HepG2 (cell line): ENCODE measurements at regions not wholly inside any gene's neighbourhood (a gene's known extent, or its start where the extent isn't known, plus 50 kb on each side); places are given as distances from the start of the nearest gene placed in this dataset.

Experiments used
- ATAC-seq: fragments of 200-7000 bp; cut with Tn5 transposase; 3 replicates; pipeline ENCODE4 v1.9.1; 2020; ENCODE audit warnings: mild to moderate bottlenecking, moderate library complexity
- BruUV-seq: library from RNA; stranded (reverse); fragments of 400-500 nt; replicated peaks from 2 replicates; lab custom pipeline; 2021; lab: Mats Ljungman, UMichigan
- CTCF ChIA-PET: fragments of 300-600 bp; formaldehyde crosslinking; extraction: SDS; loops from one replicate; lab custom pipeline; 2021; ENCODE audit warnings: low total read pairs, inconsistent platforms, low intra/inter-chr PET ratio; lab: Yijun Ruan, JAX
- POLR2A ChIA-PET: fragments of 350-600 bp; sonication (Branson Sonifier 250); formaldehyde crosslinking; loops from one replicate; lab custom pipeline; 2020; ENCODE audit warnings: antibody characterized with exemption, inconsistent platforms; lab: Yijun Ruan, JAX
- DNase-seq: peaks from one replicate; pipeline ENCODE4 v3.0.0-alpha.2; 2015; ENCODE audit warnings: low spot score
- FAIRE-seq: peaks from 3 replicates; lab custom pipeline; 2011; peaks lifted over from hg19 to GRCh38; lab: Jason Lieb, UNC
- H2AFZ ChIP-seq: one replicate; pipeline ENCODE4 v1.6.1; 2011; ENCODE audit warnings: low read length, inconsistent platforms
- H3K27ac ChIP-seq: fragments of 300-600 bp; 3 replicates; pipeline ENCODE4 v1.8.0; 2011; ENCODE audit warnings: mixed run types, mild to moderate bottlenecking, mixed read lengths, low read length, inconsistent platforms; ENCODE audit not compliant: insufficient read depth; ENCODE audit errors: extremely low read length
- H3K27me3 ChIP-seq, 2 experiments: fragments of 200-600 bp in 1 of 2; 2 replicates in 1 of 2; 3 replicates in 1 of 2; pipeline versions ENCODE4 v1.6.0 to v1.8.0; 2011; ENCODE audit warnings: low read length in 2 of 2, mild to moderate bottlenecking in 2 of 2, moderate library complexity in 2 of 2, inconsistent platforms in 1 of 2; ENCODE audit not compliant: insufficient read depth in 2 of 2, control insufficient read depth in 1 of 2
- H3K36me3 ChIP-seq, 2 experiments: fragments of 200-600 bp in 1 of 2; replicated peaks in 1 of 2; 2 replicates in 1 of 2; 3 replicates in 1 of 2; pipeline versions ENCODE4 v1.5.1 to v1.8.0; 2011; ENCODE audit warnings: low read length in 2 of 2, inconsistent platforms in 1 of 2; ENCODE audit not compliant: insufficient read depth in 2 of 2, control insufficient read depth in 1 of 2
- H3K4me1 ChIP-seq: 2 replicates; pipeline ENCODE4 v1.5.1; 2012; ENCODE audit warnings: low read length, inconsistent platforms; ENCODE audit not compliant: insufficient read depth
- H3K4me2 ChIP-seq: 2 replicates; pipeline ENCODE4 v1.6.0; 2011; ENCODE audit warnings: low read depth, low read length, inconsistent platforms
- H3K4me3 ChIP-seq, 3 experiments: fragments of 200-600 bp in 1 of 3; sonication (generic), shearing (Covaris generic) in 1 of 3; replicated peaks in 1 of 3; 2 replicates each; pipeline ENCODE4 v1.5.1; 2011 to 2016; ENCODE audit warnings: low read length in 3 of 3, inconsistent platforms in 2 of 3, low read depth in 2 of 3, mild to moderate bottlenecking in 2 of 3, control low read depth in 1 of 3, mixed read lengths in 1 of 3; ENCODE audit not compliant: insufficient read depth in 1 of 3
- H3K79me2 ChIP-seq: one replicate; pipeline ENCODE4 v1.6.1; 2011; ENCODE audit warnings: low read length, inconsistent platforms; ENCODE audit not compliant: insufficient read depth
- H3K9ac ChIP-seq: 2 replicates; pipeline ENCODE4 v1.6.0; 2011; ENCODE audit warnings: mild to moderate bottlenecking, low read depth, low read length, inconsistent platforms; ENCODE audit not compliant: insufficient read depth
- H3K9me3 ChIP-seq: 2 replicates; pipeline ENCODE4 v1.5.1; 2012; ENCODE audit warnings: mild to moderate bottlenecking, low read length
- H4K20me1 ChIP-seq: 2 replicates; pipeline ENCODE4 v1.6.0; 2011; ENCODE audit warnings: inconsistent platforms, mild to moderate bottlenecking, low read length, moderate library complexity; ENCODE audit not compliant: insufficient read depth
- PPARG ChIP-seq: conservative IDR thresholded peaks from 2 replicates; pipeline ENCODE4 v1.6.1; 2016; ENCODE audit warnings: missing biosample characterization, missing genetic modification reagents
- ZSCAN9 ChIP-seq: IDR thresholded peaks from 2 replicates; pipeline ENCODE4 v1.6.1; 2016; ENCODE audit warnings: borderline replicate concordance
- ZZZ3 ChIP-seq: sonication (generic); formaldehyde crosslinking; IDR thresholded peaks from 2 replicates; pipeline ENCODE4 v1.4.0; 2020; ENCODE audit warnings: missing genetic modification reagents, mild to moderate bottlenecking, borderline replicate concordance
- in situ Hi-C: cut with HindIII; loops from 2 replicates; pipeline ENCODE4 v1.10.0; 2017; ENCODE audit warnings: low pct_unique_long_range_greater_than_20kb; ENCODE audit not compliant: extremely low pct_ligation_motif_present
- intact Hi-C: fragments of 100-400 bp; cut with micrococcal nuclease; formaldehyde crosslinking; loops from one replicate; pipeline ENCODE4 v1.10.0; 2022; ENCODE audit not compliant: unreplicated experiment

DNA sequence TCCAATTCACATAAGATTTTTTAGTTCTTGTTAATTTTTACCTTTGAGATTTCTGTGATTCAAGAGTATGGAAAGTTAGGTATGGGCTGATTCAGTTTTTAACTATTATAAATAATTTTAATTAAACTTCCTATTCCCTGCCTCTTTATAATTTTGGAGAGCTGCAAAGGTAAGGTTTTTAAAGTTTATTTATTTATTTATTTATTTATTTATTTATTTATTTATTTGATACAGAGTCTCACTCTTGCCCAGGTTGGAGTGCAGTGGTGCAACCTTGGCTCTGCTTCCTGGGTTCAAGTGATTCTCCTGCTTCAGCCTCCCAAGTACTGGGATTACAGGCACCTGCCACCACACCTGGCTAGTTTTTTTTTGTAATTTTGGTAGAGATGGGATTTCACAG, 215.5 kb upstream of the FIGN start:
- Histone ChIP-seq H3K9ac (no peak overlapping the region), H3K4me1 (no peaks in the 10 kb centered on the region), H3K27me3 (no peaks in the 10 kb centered on the region)
- no TSS peak for BruUV-seq
- no peak for TF ChIP-seq PPARG
- TF ChIP-seq ZSCAN9 (CRISPR knock-in tag): no peak
- TF ChIP-seq, all 625 proteins: peak for 0
- H3K79me2 ChIP-seq: no peaks in the 10 kb centered on the region
- no peak overlapping the region for H3K4me2 ChIP-seq
- ChIA-PET POLR2A (no interaction called here), CTCF (no interaction called here)
- no peak for ATAC-seq
- H4K20me1 ChIP-seq: no peaks in the 10 kb centered on the region
- in situ Hi-C loops: no loop called here
- no peak overlapping the region for H3K27ac ChIP-seq
- H3K36me3 ChIP-seq: no peaks in the 10 kb centered on the region
- H2AFZ ChIP-seq: no peak overlapping the region
- intact Hi-C loops: no loop called here
- H3K4me3 ChIP-seq: no peak overlapping the region
- no peak for FAIRE-seq
- DNase-seq: no peak
- peaks cover 6% of the 10 kb centered on the region; the same call in 1 of the 2 replicates for H3K9me3 ChIP-seq

- no TSS peak for BruUV-seq
- intact Hi-C loops: loop anchor here (10.0 kb wide), 2 partner anchors 285 to 545 kb away; no protein-coding TSS in a partner anchor
- Histone ChIP-seq H3K79me2 (no peaks in the 10 kb centered on the region), H3K4me3 (no peak overlapping the region), H3K9ac (no peak overlapping the region), H3K4me1 (no peaks in the 10 kb centered on the region), H2AFZ (no peak overlapping the region), H4K20me1 (no peaks in the 10 kb centered on the region), H3K36me3 (no peaks in the 10 kb centered on the region), H3K27me3 (no peaks in the 10 kb centered on the region)
- POLR2A ChIA-PET: no interaction called here
- no peak for FAIRE-seq
- TF ChIP-seq ZZZ3 (CRISPR knock-in tag): no peak
- TF ChIP-seq, all 625 proteins: peak for 0
- no peak overlapping the region for H3K27ac ChIP-seq
- no peak for ATAC-seq
- no peak overlapping the region for H3K4me2 ChIP-seq
- in situ Hi-C loops: no loop called here
- peaks cover 6% of the 10 kb centered on the region; the same call in 1 of the 2 replicates for H3K9me3 ChIP-seq
- CTCF ChIA-PET: no interaction called here
- DNase-seq: no peak
Observed at GRCh38 chr2:163949693-163950092, 213.9 kb upstream of the FIGN start.
